Right lobe of liver (tissue), 4 donors: ENCODE measurements at regions not wholly inside any gene's neighbourhood (a gene's known extent, or its start where the extent isn't known, plus 50 kb on each side); places are given as distances from the start of the nearest gene placed in this dataset.

ENCODE experiments used
- CTCF ChIP-seq, 4 donors: fragments of 200-600 bp in 3 of 4; fragments of 450-650 bp in 1 of 4; IDR thresholded peaks; one replicate each; pipeline versions ENCODE4 v1.5.1 to v1.8.0; 2016 to 2022; ENCODE audit warnings: antibody characterized with exemption in 4 of 4, mild to moderate bottlenecking in 2 of 4
- POLR2A ChIP-seq: fragments of 450-650 bp; IDR thresholded peaks from one replicate; pipeline ENCODE4 v1.6.1; 2017; ENCODE audit warnings: antibody characterized with exemption, mild to moderate bottlenecking
- donor health status: DM: no; HTN: no; CAD: no.
- donor health status: DM: no; HTN: no; CAD: no.
- donor health status: DM: no; HTN: yes; CAD: no.

- TF ChIP-seq CTCF (IDR thresholded peaks at IDR 0.05) = no peak
- TF ChIP-seq POLR2A = no peak
These were observed 634.8 kb downstream of the KCNT2 start for GRCh38 chr1:195973311-195973904.
